Epithelial cell of esophagus (primary cell): ENCODE measurements at regions not wholly inside any gene's neighbourhood (a gene's known extent, or its start where the extent isn't known, plus 50 kb on each side); places are given as distances from the start of the nearest gene placed in this dataset.
A peak's percentile ranks its signal among the peaks of the same experiment; 100 is the strongest.

Experiments used
- DNase-seq: peaks from one replicate; pipeline ENCODE4 v3.0.0; 2010; ENCODE audit warnings: low read depth
- H3K4me3 ChIP-seq: 2 replicates; pipeline ENCODE4 v1.5.1; 2011; ENCODE audit warnings: mild to moderate bottlenecking, low read length, control low read depth
- CTCF ChIP-seq: IDR thresholded peaks from 2 replicates; pipeline ENCODE4 v1.5.1; 2011; ENCODE audit warnings: low read depth, mild to moderate bottlenecking, low read length, control low read depth, inconsistent platforms; ENCODE audit not compliant: insufficient read depth; ENCODE audit errors: missing control alignments

DNA sequence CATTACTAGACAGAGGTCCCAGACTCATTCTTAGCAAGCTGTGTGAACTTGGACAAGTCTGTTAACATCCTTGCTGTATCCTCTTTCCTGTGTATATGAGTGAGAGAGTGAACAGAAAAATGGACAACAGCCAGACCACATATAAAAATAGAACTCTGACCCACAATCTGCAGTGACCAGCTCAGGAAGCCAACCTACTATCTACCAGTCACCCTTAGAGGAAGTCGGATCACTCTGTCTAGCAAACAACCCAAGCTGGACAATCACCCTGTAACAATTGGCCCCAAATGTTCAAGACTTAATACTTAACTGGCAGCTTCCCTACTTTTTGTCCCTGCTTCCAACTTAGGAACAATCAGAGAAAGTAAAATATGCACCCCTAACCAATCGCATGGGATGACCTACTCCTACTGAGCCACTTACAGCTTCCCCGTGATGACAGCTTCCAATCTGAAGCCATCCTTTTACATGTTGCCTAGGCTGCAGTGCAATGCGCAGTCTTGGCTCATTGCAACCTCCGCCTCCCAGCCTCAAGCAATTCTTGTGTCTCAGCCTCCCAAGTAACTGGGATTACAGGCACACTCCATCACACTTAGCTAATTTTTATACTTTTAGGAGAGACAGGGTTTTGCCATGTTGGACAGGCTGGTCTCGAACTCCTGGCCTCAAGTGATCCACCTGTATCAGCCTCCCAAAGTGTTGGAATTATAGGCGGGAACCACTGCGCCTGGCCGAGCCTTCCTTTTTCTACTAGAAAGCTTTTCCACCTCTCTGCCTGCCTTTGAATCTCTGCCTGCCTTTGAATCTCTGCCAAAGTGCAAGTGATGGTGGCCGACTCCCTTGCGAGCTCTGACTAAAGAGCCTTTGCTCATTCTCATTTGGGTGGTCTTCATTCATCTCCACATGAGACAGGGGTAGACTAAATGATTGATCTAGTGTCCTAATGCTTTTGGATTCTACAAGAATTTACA is 158.3 kb upstream of the NDUFV2 start:
- no peak for DNase-seq
- TF ChIP-seq CTCF: no peak
- H3K4me3 ChIP-seq: no peak overlapping the region

DNA sequence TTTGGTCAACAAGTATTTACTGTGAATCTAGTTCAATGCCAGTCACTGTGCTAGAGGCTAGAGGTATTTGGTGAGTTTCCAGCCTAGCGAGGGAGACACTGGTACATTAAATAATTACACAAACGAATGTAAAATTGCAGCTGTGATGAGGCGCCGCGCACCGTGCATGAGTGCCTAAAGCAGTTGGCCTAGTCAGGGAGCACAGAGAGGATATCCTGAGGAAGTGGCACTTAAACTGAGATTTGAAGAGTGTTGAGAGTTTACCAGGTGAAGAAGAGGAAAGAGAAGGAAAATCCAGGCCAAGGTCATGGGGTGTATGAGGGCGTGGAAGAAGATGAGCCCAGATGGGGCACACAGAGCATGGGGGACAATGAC is 157.6 kb upstream of the NDUFV2 start:
- no peak for TF ChIP-seq CTCF
- no peak overlapping the region for H3K4me3 ChIP-seq
- DNase-seq: no peak

- no peak overlapping the region for H3K4me3 ChIP-seq
- DNase-seq: no peak
- TF ChIP-seq CTCF: no peak
Measured at GRCh38 chr18:8945514-8945913, 157.0 kb upstream of the NDUFV2 start.

- peak; percentile 68 for DNase-seq
- TF ChIP-seq CTCF: no peak
- no peak overlapping the region for H3K4me3 ChIP-seq
Measured at GRCh38 chr18:8946066-8946838, 156.2 kb upstream of the NDUFV2 start.

GRCh38 chr18:8947566-8947965 is 154.9 kb upstream of the NDUFV2 start:
- TF ChIP-seq CTCF: no peak
- H3K4me3 ChIP-seq: no peak overlapping the region
- no peak for DNase-seq

- TF ChIP-seq CTCF: no peak
- no peak for DNase-seq
- no peak overlapping the region for H3K4me3 ChIP-seq
Measured at GRCh38 chr18:8948011-8948410, 154.5 kb upstream of the NDUFV2 start.
